Right lobe of liver (tissue), 6 donors: ENCODE measurements at regions not wholly inside any gene's neighbourhood (a gene's known extent, or its start where the extent isn't known, plus 50 kb on each side); places are given as distances from the start of the nearest gene placed in this dataset.

Experiments
- ATAC-seq, 4 donors: fragments of 200-7000 bp; cut with Tn5 transposase; one replicate each; pipeline ENCODE4 v1.9.1; 2020; ENCODE audit warnings: mild to moderate bottlenecking in 4 of 4, moderate library complexity in 4 of 4
- DNase-seq, 3 donors: peaks; one replicate each; pipeline ENCODE4 v3.0.0-alpha.2; 2020
- H3K27ac ChIP-seq, 3 donors: fragments of 200-600 bp; one replicate each; pipeline ENCODE4 v1.8.0; 2022
- H3K27me3 ChIP-seq, 2 donors: fragments of 200-600 bp; one replicate each; pipeline ENCODE4 v1.8.0; 2022
- H3K36me3 ChIP-seq, 4 donors: fragments of 200-600 bp; sonication (generic) in 1 of 4; one replicate each; pipeline versions ENCODE4 v1.5.1 to v1.8.0; 2017 to 2022; ENCODE audit warnings: control low read depth in 1 of 4
- H3K4me1 ChIP-seq, 4 donors: fragments of 200-600 bp; sonication (generic) in 1 of 4; one replicate each; pipeline versions ENCODE4 v1.5.1 to v1.8.0; 2017 to 2022; ENCODE audit warnings: control low read depth in 1 of 4
- H3K4me3 ChIP-seq, 3 donors: fragments of 200-600 bp; one replicate each; pipeline ENCODE4 v1.8.0; 2022
- H3K9me3 ChIP-seq, 4 donors: fragments of 200-600 bp; sonication (generic) in 1 of 4; one replicate each; pipeline versions ENCODE4 v1.5.1 to v1.8.0; 2017 to 2022; ENCODE audit warnings: control low read depth in 1 of 4
- POLR2A ChIP-seq: fragments of 450-650 bp; IDR thresholded peaks from one replicate; pipeline ENCODE4 v1.6.1; 2017; ENCODE audit warnings: antibody characterized with exemption, mild to moderate bottlenecking
- WGBS: methylation state at CpG from one replicate; pipeline ENCODE4 v1.1.6; 2018; ENCODE audit warnings: low coverage, low lambda C conversion rate; ENCODE audit not compliant: insufficient coverage; ENCODE audit errors: missing lambda C conversion rate; 5-methylcytosine and 5-hydroxymethylcytosine counted together
- intact Hi-C, 2 donors: fragments of 100-400 bp; cut with DNase I; formaldehyde crosslinking; loops; one replicate each; pipeline versions ENCODE4 v1.11.2 to v1.14.1; 2022
- TF ChIP-seq, protein P1 (sequence below), 4 donors: fragments of 200-600 bp in 3 of 4; fragments of 450-650 bp in 1 of 4; IDR thresholded peaks; one replicate each; pipeline versions ENCODE4 v1.5.1 to v1.8.0; 2016 to 2022; ENCODE audit warnings: antibody characterized with exemption in 4 of 4, mild to moderate bottlenecking in 2 of 4
- donor health status: DM: no; HTN: yes; CAD: no.
- donor health status: DM: no; HTN: no; CAD: no.
- donor health status: DM: no; HTN: no; CAD: no.
- donor health status: DM: no; HTN: yes; CAD: no.
- donor health status: DM: no; HTN: yes; CAD: no.

DNA sequence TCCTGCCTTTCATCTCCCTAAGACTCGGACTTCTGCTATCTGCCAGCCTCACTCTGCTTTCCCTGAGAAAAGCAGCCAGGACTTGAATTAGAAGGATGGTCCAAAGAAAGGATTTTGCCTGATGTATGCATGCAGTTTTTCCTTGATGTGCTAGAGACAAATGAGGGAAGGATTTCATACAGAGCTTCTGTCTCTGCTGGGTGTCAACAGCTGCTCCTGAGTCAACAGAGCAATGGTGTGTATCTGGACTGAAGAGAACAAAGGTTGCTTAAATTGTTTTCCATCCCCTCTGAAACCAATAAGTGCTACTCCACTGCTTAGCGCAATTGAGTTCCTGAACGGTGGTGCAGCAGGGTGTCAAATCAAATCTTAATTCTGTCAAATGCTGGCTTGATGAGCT lies 680.6 kb upstream of the C16orf82 start:
- Histone ChIP-seq H3K9me3 (no peaks in the 10 kb centered on the region), H3K4me3 (no peak overlapping the region), H3K27ac (no peak overlapping the region), H3K36me3 (no peaks in the 10 kb centered on the region), H3K4me1 (no peaks in the 10 kb centered on the region), H3K27me3 (no peaks in the 10 kb centered on the region)
- ATAC-seq (no peak), DNase-seq (no peak)
- TF ChIP-seq, protein P1, sequence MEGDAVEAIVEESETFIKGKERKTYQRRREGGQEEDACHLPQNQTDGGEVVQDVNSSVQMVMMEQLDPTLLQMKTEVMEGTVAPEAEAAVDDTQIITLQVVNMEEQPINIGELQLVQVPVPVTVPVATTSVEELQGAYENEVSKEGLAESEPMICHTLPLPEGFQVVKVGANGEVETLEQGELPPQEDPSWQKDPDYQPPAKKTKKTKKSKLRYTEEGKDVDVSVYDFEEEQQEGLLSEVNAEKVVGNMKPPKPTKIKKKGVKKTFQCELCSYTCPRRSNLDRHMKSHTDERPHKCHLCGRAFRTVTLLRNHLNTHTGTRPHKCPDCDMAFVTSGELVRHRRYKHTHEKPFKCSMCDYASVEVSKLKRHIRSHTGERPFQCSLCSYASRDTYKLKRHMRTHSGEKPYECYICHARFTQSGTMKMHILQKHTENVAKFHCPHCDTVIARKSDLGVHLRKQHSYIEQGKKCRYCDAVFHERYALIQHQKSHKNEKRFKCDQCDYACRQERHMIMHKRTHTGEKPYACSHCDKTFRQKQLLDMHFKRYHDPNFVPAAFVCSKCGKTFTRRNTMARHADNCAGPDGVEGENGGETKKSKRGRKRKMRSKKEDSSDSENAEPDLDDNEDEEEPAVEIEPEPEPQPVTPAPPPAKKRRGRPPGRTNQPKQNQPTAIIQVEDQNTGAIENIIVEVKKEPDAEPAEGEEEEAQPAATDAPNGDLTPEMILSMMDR (IDR thresholded peaks at IDR 0.05), result no peak
- TF ChIP-seq POLR2A, result no peak
- intact Hi-C loops, result no loop called here
- WGBS, result 25% methylated on average over 3 of the region's 3 CpGs

DNA sequence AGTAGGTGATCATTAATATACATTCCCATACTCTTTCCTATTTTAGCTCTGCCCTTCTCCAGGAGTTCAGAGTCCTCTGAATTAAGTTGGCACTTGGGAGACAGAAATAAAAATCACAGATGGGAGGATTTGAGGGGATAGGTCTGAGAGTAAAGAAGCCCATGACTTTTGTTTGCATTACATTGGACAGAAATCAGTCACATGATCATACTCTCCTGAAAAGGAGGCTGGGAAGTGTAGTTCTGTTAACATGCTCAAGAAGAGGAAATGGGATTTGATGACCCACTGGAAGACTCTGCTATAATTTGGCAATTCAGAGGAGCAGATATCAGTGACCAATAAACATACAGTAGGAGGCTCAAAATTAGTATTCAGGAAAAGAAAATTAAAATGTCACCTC lies 674.9 kb upstream of the C16orf82 start:
- DNase-seq, result no peak

GRCh38 chr16:26394409-26394808 lies 672.3 kb upstream of the C16orf82 start:
- Histone ChIP-seq H3K9me3 (no peaks in the 10 kb centered on the region), H3K27ac (no peak overlapping the region), H3K4me1 (no peaks in the 10 kb centered on the region), H3K36me3 (no peaks in the 10 kb centered on the region), H3K4me3 (no peak overlapping the region), H3K27me3 (no peaks in the 10 kb centered on the region)
- DNase-seq, result no peak
- WGBS, result 41% methylated on average over 5 of the region's 5 CpGs
- TF ChIP-seq, protein P1 (IDR thresholded peaks at IDR 0.05), result no peak
- no peak for TF ChIP-seq POLR2A
- intact Hi-C loops, result no loop called here
- no peak for ATAC-seq

More for the DNA sequence above, 674.9 kb upstream of the C16orf82 start:
- no peaks in the 10 kb centered on the region for H3K9me3 ChIP-seq
- no peak overlapping the region for H3K4me3 ChIP-seq
- H3K27me3 ChIP-seq, result no peaks in the 10 kb centered on the region
- H3K27ac ChIP-seq, result no peak overlapping the region
- intact Hi-C loops, result no loop called here
- no peaks in the 10 kb centered on the region for H3K4me1 ChIP-seq
- H3K36me3 ChIP-seq, result no peaks in the 10 kb centered on the region
- TF ChIP-seq POLR2A, result no peak
- TF ChIP-seq, protein P1 (IDR thresholded peaks at IDR 0.05), result no peak
- no peak for ATAC-seq

GRCh38 chr16:26395700-26396099 lies 671.0 kb upstream of the C16orf82 start:
- intact Hi-C loops, result no loop called here
- Histone ChIP-seq H3K27me3 (no peaks in the 10 kb centered on the region), H3K4me1 (no peaks in the 10 kb centered on the region), H3K9me3 (no peaks in the 10 kb centered on the region), H3K36me3 (no peaks in the 10 kb centered on the region), H3K4me3 (no peak overlapping the region), H3K27ac (no peak overlapping the region)
- no peak for ATAC-seq
- no peak for TF ChIP-seq POLR2A
- TF ChIP-seq, protein P1 (IDR thresholded peaks at IDR 0.05), result no peak
- no peak for DNase-seq
- WGBS, result 54% methylated on average over 9 of the region's 13 CpGs
